Calu3 (cell line): ENCODE measurements at regions not wholly inside any gene's neighbourhood (a gene's known extent, or its start where the extent isn't known, plus 50 kb on each side); places are given as distances from the start of the nearest gene placed in this dataset.

Experiments
- BruUV-seq: library from RNA; stranded (reverse); fragments of 400-500 nt; replicated peaks from 2 replicates; lab custom pipeline; 2021; lab: Mats Ljungman, UMichigan
- CTCF ChIA-PET: fragments of 300-600 bp; sonication (Branson Sonifier 250); formaldehyde crosslinking; loops from one replicate; lab custom pipeline; 2022; ENCODE audit warnings: antibody characterized with exemption; lab: Charles Lee
- DNase-seq: peaks from one replicate; pipeline ENCODE4 v3.0.0; 2022
- H3K27ac Mint-ChIP-seq: one replicate; pipeline ENCODE4 v1.8.0; 2022; ENCODE audit warnings: mixed read lengths; ENCODE audit not compliant: unreplicated experiment
- H3K27me3 Mint-ChIP-seq: one replicate; pipeline ENCODE4 v1.8.0; 2022; ENCODE audit warnings: mixed read lengths; ENCODE audit not compliant: unreplicated experiment
- H3K36me3 Mint-ChIP-seq: one replicate; pipeline ENCODE4 v1.8.0; 2022; ENCODE audit warnings: mild to moderate bottlenecking, moderate library complexity, mixed read lengths; ENCODE audit not compliant: insufficient read depth, unreplicated experiment
- H3K4me1 Mint-ChIP-seq: one replicate; pipeline ENCODE4 v1.8.0; 2022; ENCODE audit warnings: mild to moderate bottlenecking, low read depth, mixed read lengths; ENCODE audit not compliant: unreplicated experiment
- H3K4me3 Mint-ChIP-seq: one replicate; pipeline ENCODE4 v1.8.0; 2022; ENCODE audit warnings: mild to moderate bottlenecking, low read depth, moderate library complexity, mixed read lengths; ENCODE audit not compliant: unreplicated experiment
- H3K9me3 Mint-ChIP-seq: one replicate; pipeline ENCODE4 v1.8.0; 2022; ENCODE audit warnings: low read depth, mixed read lengths; ENCODE audit not compliant: unreplicated experiment
- CTCF ChIP-seq: fragments of 200-600 bp; IDR thresholded peaks from one replicate; pipeline ENCODE4 v1.8.0; 2022; ENCODE audit warnings: antibody characterized with exemption; ENCODE audit not compliant: unreplicated experiment
- intact Hi-C: fragments of 100-400 bp; cut with micrococcal nuclease; formaldehyde crosslinking; loops from one replicate; pipeline ENCODE4 v1.10.0; 2022; ENCODE audit not compliant: unreplicated experiment

- H3K4me3 Mint-ChIP-seq: no peak overlapping the region
- intact Hi-C loops: loop anchor here (5.0 to 10.0 kb wide), 3 partner anchors 98 to 258 kb away; partner anchors contain the start of gene STT3B
- no peak for DNase-seq
- CTCF ChIA-PET: no interaction called here
- H3K9me3 Mint-ChIP-seq: no peaks in the 10 kb centered on the region
- H3K4me1 Mint-ChIP-seq: peaks cover 52% of the 10 kb centered on the region
- peak overlapping the region; percentile 71 for H3K27ac Mint-ChIP-seq
- BruUV-seq: no TSS peak
- H3K27me3 Mint-ChIP-seq: no peaks in the 10 kb centered on the region
- no peaks in the 10 kb centered on the region for H3K36me3 Mint-ChIP-seq
- no peak for TF ChIP-seq CTCF
These were observed 258.2 kb upstream of the STT3B start for GRCh38 chr3:31274326-31275024.

- no peaks in the 10 kb centered on the region for H3K36me3 Mint-ChIP-seq
- H3K27ac Mint-ChIP-seq: peak overlapping the region; percentile 63
- peaks cover 47% of the 10 kb centered on the region for H3K4me1 Mint-ChIP-seq
These were observed 257.6 kb upstream of the STT3B start for GRCh38 chr3:31275038-31275572.

GRCh38 chr3:31275583-31275982 is 257.1 kb upstream of the STT3B start:
- peak; percentile 33 for DNase-seq
- no peaks in the 10 kb centered on the region for H3K27me3 Mint-ChIP-seq
- no peak for TF ChIP-seq CTCF
- H3K27ac Mint-ChIP-seq: peak overlapping the region; percentile 63
- intact Hi-C loops: loop anchor here (10.0 kb wide), 1 partner anchor 101 kb away; no protein-coding TSS in a partner anchor
- H3K4me3 Mint-ChIP-seq: no peak overlapping the region
- no peaks in the 10 kb centered on the region for H3K9me3 Mint-ChIP-seq
- peaks cover 42% of the 10 kb centered on the region for H3K4me1 Mint-ChIP-seq
- CTCF ChIA-PET: no interaction called here
- no TSS peak for BruUV-seq
- no peaks in the 10 kb centered on the region for H3K36me3 Mint-ChIP-seq

More at GRCh38 chr3:31275038-31275572, 257.6 kb upstream of the STT3B start:
- TF ChIP-seq CTCF: no peak
- peak; percentile 21 for DNase-seq
- Mint-ChIP-seq H3K4me3 (no peak overlapping the region), H3K9me3 (no peaks in the 10 kb centered on the region), H3K27me3 (no peaks in the 10 kb centered on the region)
- CTCF ChIA-PET: no interaction called here
- no TSS peak for BruUV-seq
- intact Hi-C loops: loop anchor here (10.0 kb wide), 1 partner anchor 100 kb away; no protein-coding TSS in a partner anchor

GRCh38 chr3:31277582-31277981 is 255.1 kb upstream of the STT3B start:
- Mint-ChIP-seq H3K27me3 (no peaks in the 10 kb centered on the region), H3K9me3 (no peaks in the 10 kb centered on the region), H3K4me3 (no peak overlapping the region), H3K4me1 (peaks cover 25% of the 10 kb centered on the region), H3K36me3 (no peaks in the 10 kb centered on the region), H3K27ac (peak overlapping the region; percentile 58)
- no peak for TF ChIP-seq CTCF
- BruUV-seq: no TSS peak
- intact Hi-C loops: loop anchor here (10.0 kb wide), 1 partner anchor 103 kb away; no protein-coding TSS in a partner anchor
- no peak for DNase-seq
- CTCF ChIA-PET: interaction anchor here (0.7 kb wide), 1 partner anchor 1106 kb away, joined by 3 read pairs; no protein-coding TSS in a partner anchor
